ENCODE measurements at regions not wholly inside any gene's neighbourhood (a gene's known extent, or its start where the extent isn't known, plus 50 kb on each side); places are given as distances from the start of the nearest gene placed in this dataset.
"Not testable (repeated sequence)": the region's sequence is repeated elsewhere in the genome, so short reads cannot be mapped to it uniquely, and the experiment has no call there.

DNA sequence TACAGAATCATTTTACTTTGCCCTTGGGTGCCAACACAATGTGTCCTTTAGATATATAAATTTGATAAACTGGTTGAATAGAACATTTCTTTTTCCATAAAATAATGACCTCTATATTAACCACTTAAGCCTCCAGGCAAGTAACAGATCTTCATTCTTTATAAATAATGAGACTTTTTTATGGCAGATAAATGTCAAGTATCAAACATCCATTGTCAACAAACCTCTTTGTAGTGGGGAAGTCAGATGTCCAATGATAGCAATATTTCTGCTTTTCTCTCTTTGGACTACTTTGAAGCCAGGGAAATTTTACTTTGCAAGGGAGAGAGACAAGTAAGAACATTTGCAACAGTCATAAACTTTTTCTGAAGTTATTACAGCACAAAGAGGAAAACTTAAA, 841.2 kb downstream of the CDH8 start:
- in situ Hi-C loops (cut with HindIII; ENCODE audit: low sequenced_read_pairs), result no loop called here

DNA sequence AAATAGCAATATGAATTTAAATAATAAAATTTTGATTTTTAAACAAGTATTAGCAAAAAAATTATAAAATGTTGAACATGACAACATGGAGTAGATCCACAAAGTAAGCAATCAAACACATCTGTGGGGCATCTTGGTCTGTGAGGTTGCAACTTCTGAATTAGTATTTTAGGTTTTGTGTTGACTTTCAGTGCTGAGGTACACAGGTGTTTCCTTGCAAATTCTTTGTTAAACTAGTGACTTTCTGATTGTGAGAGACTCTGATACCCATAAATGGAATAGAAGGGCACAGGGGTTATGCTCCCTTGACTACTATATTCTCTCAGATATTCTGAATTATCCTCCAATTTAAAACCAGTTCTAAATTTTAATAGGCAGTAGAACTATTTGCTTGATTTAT, 841.7 kb downstream of the CDH8 start:
- in situ Hi-C loops (cut with HindIII; ENCODE audit: low sequenced_read_pairs), result no loop called here

DNA sequence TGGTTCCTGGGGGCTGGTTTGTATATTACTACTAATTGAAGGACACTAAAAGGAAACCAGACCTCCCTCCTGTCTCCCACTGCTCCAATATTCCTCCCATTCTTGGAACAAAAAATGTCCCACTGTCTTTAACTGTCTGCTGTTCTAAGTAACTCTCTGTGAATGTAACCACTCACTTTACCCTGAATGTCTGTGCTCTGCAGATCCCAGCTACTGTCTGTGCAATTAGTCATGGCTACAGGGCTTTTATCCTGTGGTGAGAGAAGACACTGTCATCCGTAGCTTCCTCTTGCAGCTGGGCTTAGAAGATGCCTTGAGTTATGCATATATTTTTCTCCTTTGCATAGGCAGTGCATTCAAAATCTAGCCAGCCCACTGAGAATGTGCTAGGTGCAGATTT, 853.8 kb downstream of the CDH8 start:
- in situ Hi-C loops (cut with HindIII; ENCODE audit: low sequenced_read_pairs), result no loop called here

GRCh38 chr16:61181982-61182381, 854.3 kb downstream of the CDH8 start:
- in situ Hi-C loops (cut with HindIII; ENCODE audit: low sequenced_read_pairs), result no loop called here

GRCh38 chr16:61179561-61179960, 856.7 kb downstream of the CDH8 start:
- in situ Hi-C loops (cut with HindIII; ENCODE audit: low sequenced_read_pairs), result no loop called here

DNA sequence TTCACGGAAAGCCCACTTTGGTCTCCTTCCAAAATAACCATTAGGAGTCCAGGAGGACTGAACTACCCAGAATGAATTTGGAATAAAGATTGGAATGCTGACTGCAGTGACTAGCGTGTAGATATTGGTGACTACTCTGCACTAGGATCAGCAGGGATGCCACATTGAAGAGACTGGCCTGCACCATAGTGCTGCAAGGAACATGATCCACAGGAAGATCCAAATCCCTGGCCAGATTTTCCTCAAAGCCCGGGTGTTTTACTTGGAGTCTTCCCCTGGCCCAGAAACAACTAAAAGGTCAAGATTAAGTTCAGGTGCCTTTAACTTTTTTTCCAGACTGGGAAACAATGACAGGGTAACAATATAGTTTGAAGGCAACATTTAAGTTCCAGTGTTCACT, 870.4 kb downstream of the CDH8 start:
- in situ Hi-C loops (cut with HindIII; ENCODE audit: low sequenced_read_pairs), result no loop called here

GRCh38 chr16:61150351-61150750, 885.9 kb downstream of the CDH8 start:
- in situ Hi-C loops (cut with HindIII; ENCODE audit: low sequenced_read_pairs), result no loop called here

GRCh38 chr16:61149709-61150108, 886.5 kb downstream of the CDH8 start:
- in situ Hi-C loops (cut with HindIII; ENCODE audit: low sequenced_read_pairs), result no loop called here

DNA sequence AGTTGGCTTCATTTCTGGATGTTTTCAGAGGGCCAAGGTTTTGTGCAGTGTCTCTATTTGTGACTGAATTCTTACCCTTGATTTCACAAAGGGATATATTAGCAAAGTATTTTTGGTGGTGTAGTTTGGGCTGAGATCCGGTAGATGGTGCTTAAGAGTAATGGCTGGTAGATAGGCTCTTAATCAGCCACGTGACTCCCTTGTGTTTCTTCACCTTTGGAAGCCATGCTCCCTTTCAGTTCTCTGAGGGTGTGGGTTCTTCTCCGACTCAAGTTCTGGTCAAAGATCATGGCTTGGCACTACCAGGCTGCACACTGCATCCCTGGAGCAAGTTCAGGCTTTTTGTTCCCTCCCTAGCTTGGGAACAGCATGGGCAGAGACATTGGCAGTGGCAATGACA, 887.3 kb downstream of the CDH8 start:
- in situ Hi-C loops (cut with HindIII; ENCODE audit: low sequenced_read_pairs), result no loop called here

- in situ Hi-C loops (cut with HindIII; ENCODE audit: low sequenced_read_pairs), result no loop called here
These were observed 889.8 kb downstream of the CDH8 start for GRCh38 chr16:61146429-61146828.

DNA sequence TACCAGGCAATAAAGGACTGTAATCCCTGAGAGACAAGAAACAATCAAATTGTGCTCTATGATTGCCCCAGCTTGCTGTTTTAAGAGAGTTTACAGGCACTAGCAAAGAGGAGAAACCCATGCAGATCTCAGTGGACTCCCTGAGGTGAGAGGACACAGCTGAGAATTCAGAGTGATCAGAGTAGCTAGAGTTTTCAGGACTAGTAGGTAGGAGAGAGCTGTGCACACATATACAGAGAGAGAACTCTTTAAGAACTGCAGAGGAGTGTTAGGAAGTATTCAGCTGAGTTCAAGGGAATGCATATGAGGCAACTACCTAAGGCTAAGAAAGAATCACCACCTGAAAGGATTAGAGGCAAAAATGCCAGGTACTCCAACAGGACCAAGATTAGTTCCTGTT, 904.8 kb downstream of the CDH8 start:
- in situ Hi-C loops (cut with HindIII; ENCODE audit: low sequenced_read_pairs), result no loop called here

- in situ Hi-C loops (cut with HindIII; ENCODE audit: low sequenced_read_pairs), result no loop called here
These were observed 907.5 kb downstream of the CDH8 start for GRCh38 chr16:61128545-61129323.

DNA sequence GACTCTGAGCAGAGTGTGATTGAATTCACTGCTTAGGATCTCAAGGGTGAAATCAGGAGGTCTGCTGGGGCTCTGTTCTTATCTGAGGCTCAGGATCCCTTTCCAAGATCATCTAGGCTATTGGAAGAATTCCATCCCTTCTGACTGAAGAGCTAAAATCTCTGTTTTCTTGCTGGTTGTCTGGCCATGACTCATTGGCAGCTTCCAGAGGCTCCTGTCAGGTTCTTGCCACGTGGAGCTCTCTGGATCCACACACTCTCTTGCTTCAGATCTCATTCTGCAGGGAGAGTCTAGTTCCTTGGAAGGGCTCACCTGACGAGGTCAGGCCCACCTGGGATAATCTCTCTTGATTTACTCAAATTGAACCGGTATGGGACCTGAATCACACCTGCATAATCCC, 930.7 kb downstream of the CDH8 start:
- in situ Hi-C loops (cut with HindIII; ENCODE audit: low sequenced_read_pairs), result no loop called here

DNA sequence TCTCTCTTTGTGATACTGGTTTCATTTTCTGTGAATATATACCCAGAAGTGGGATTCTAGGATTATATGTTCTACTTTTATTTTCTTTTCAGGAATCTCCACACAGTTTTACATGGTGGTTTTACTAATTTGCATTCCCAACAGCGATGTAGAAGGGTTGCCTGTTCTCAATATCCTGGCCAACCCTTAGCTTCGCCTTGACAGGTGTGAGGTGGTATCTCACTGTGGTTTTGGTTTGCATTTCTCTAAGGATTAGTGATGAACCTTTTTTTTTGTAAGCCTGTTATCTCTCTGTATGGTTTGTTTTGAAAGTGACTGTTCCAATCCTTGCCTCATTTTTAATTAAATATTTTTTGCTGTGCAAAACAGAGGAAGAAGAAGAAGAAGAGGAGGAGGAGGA, 937.7 kb downstream of the CDH8 start:
- in situ Hi-C loops (cut with HindIII; ENCODE audit: low sequenced_read_pairs), result no loop called here

GRCh38 chr16:61091300-61091699, 944.9 kb downstream of the CDH8 start:
- in situ Hi-C loops (cut with HindIII; ENCODE audit: low sequenced_read_pairs), result not testable (repeated sequence)

- in situ Hi-C loops (cut with HindIII; ENCODE audit: low sequenced_read_pairs), result no loop called here
These were observed 952.5 kb downstream of the CDH8 start for GRCh38 chr16:61083711-61084110.

- in situ Hi-C loops (cut with HindIII; ENCODE audit: low sequenced_read_pairs), result no loop called here
These were observed 961.9 kb downstream of the CDH8 start for GRCh38 chr16:61074324-61074723.

GRCh38 chr16:61057635-61058034, 978.6 kb downstream of the CDH8 start:
- in situ Hi-C loops (cut with HindIII; ENCODE audit: low sequenced_read_pairs), result no loop called here

GRCh38 chr16:61050547-61050946, 985.7 kb downstream of the CDH8 start:
- in situ Hi-C loops (cut with HindIII; ENCODE audit: low sequenced_read_pairs), result no loop called here

- in situ Hi-C loops (cut with HindIII; ENCODE audit: low sequenced_read_pairs), result no loop called here
These were observed 990.3 kb downstream of the CDH8 start for GRCh38 chr16:61045931-61046330.

DNA sequence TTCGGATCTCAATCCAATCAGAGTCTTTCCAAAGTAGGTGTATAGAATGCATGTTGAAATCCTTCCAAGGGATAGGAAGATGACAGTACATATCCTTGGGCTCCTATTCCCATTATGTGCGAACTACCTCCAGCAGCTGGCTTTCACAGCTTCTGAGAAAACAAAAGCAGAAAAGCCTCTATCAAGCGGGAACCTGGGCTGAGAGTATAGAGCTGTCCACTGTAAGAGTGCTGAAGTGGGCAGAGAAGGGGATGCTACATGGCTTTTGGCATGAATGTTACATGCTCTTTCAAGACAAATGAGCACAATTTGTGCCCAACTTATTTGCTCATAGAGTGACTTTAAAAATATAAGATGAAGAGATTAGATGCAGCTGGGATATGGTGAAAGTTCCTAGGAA, 993.5 kb downstream of the CDH8 start:
- in situ Hi-C loops (cut with HindIII; ENCODE audit: low sequenced_read_pairs), result no loop called here

DNA sequence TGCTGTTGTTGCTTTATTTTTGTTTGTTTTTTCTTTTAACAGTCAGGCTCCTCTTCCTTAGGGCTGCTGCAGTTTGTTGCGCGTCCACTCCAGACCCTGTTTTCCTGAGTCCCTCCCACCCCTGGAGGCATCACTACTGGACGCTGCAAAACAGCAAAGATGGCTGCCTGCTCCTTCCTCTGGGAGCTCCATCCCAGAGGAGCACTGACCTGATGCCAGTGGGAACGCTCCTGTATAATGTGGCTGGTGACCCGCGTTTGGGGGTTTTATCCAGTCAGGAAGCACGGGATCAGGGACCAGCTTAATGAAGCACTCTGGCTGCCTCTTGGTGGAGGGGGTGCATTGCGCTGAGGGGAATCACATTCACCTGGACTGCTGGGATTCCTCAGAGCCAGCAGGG, 1005.6 kb downstream of the CDH8 start:
- in situ Hi-C loops (cut with HindIII; ENCODE audit: low sequenced_read_pairs), result no loop called here

All from DLD1 (cell line).